A673 (cell line): ENCODE measurements at regions not wholly inside any gene's neighbourhood (a gene's known extent, or its start where the extent isn't known, plus 50 kb on each side); places are given as distances from the start of the nearest gene placed in this dataset.

Experiments used
- BruUV-seq: library from RNA; stranded (reverse); fragments of 400-500 nt; replicated peaks from 2 replicates; lab custom pipeline; 2021; lab: Mats Ljungman, UMichigan
- CTCF ChIA-PET: fragments of 300-600 bp; sonication (Branson Sonifier 250); formaldehyde crosslinking; loops from one replicate; lab custom pipeline; 2022; ENCODE audit warnings: antibody characterized with exemption; lab: Charles Lee
- POLR2A ChIA-PET: fragments of 300-600 bp; sonication (Branson Sonifier 250); formaldehyde crosslinking; loops from one replicate; lab custom pipeline; 2022; ENCODE audit warnings: antibody characterized with exemption; ENCODE audit not compliant: low non-redundant PET; lab: Charles Lee
- DNase-seq: peaks from one replicate; pipeline ENCODE4 v3.0.0-alpha.2; 2015; ENCODE audit warnings: low spot score
- H3K27ac ChIP-seq: fragments of 200-600 bp; sonication (generic); 2 replicates; pipeline ENCODE4 v1.5.1; 2016; ENCODE audit warnings: mixed run types, low read depth, mild to moderate bottlenecking, mixed read lengths, antibody characterized with exemption, low read length; ENCODE audit not compliant: poor library complexity, severe bottlenecking
- H3K27me3 ChIP-seq: fragments of 200-600 bp; sonication (generic); replicated peaks from 2 replicates; pipeline ENCODE4 v1.6.1; 2017; ENCODE audit warnings: mixed run types, low read depth, mild to moderate bottlenecking, mixed read lengths, antibody characterized with exemption, low read length; ENCODE audit not compliant: insufficient read depth, poor library complexity
- H3K36me3 ChIP-seq: fragments of 200-600 bp; sonication (generic); 2 replicates; pipeline ENCODE4 v1.6.1; 2016; ENCODE audit warnings: mixed run types, mild to moderate bottlenecking, mixed read lengths, antibody characterized with exemption, low read length; ENCODE audit not compliant: insufficient read depth, poor library complexity, severe bottlenecking
- H3K4me1 ChIP-seq: fragments of 200-600 bp; sonication (generic); 2 replicates; pipeline ENCODE4 v1.6.1; 2017; ENCODE audit warnings: mixed run types, mild to moderate bottlenecking, mixed read lengths, antibody characterized with exemption, low read length; ENCODE audit not compliant: insufficient read depth, poor library complexity, severe bottlenecking
- H3K4me3 ChIP-seq: fragments of 200-600 bp; sonication (generic); 2 replicates; pipeline ENCODE4 v1.5.1; 2016; ENCODE audit warnings: low read depth, mixed run types, mild to moderate bottlenecking, mixed read lengths, low read length; ENCODE audit not compliant: poor library complexity, severe bottlenecking
- H3K9me3 ChIP-seq: fragments of 200-600 bp; sonication (generic); 2 replicates; pipeline ENCODE4 v1.6.1; 2016; ENCODE audit warnings: mixed run types, low read depth, mild to moderate bottlenecking, mixed read lengths, antibody characterized with exemption, low read length; ENCODE audit not compliant: poor library complexity, severe bottlenecking
- CTCF ChIP-seq: fragments of 300-800, 200-600 bp; sonication (generic); conservative IDR thresholded peaks from 2 replicates; pipeline ENCODE4 v1.5.1; 2017; ENCODE audit warnings: low read depth, mild to moderate bottlenecking, antibody characterized with exemption, low read length, moderate library complexity, mixed read lengths
- EZH2 ChIP-seq: fragments of 200-600 bp; sonication (generic); IDR thresholded peaks from 2 replicates; pipeline ENCODE4 v1.6.1; 2017; ENCODE audit warnings: borderline replicate concordance, low read depth, mild to moderate bottlenecking, mixed read lengths, antibody characterized with exemption, low read length; ENCODE audit not compliant: poor library complexity, severe bottlenecking
- intact Hi-C: fragments of 100-400 bp; cut with micrococcal nuclease; formaldehyde crosslinking; loops from one replicate; pipeline ENCODE4 v1.10.0; 2022; ENCODE audit not compliant: unreplicated experiment

- Histone ChIP-seq H3K9me3 (no peaks in the 10 kb centered on the region), H3K36me3 (no peaks in the 10 kb centered on the region), H3K4me1 (no peaks in the 10 kb centered on the region), H3K4me3 (no peak overlapping the region), H3K27ac (no peak overlapping the region), H3K27me3 (peaks cover 16% of the 10 kb centered on the region)
- no peak for DNase-seq
- TF ChIP-seq CTCF: no peak
- no peak for TF ChIP-seq EZH2
- intact Hi-C loops: no loop called here
- BruUV-seq: no TSS peak
- CTCF ChIA-PET: no interaction called here
- POLR2A ChIA-PET: no interaction called here
Measured at GRCh38 chr6:117204903-117205302, 60.5 kb upstream of the VGLL2 start.

GRCh38 chr6:117205876-117206275 is 59.5 kb upstream of the VGLL2 start:
- no TSS peak for BruUV-seq
- H3K36me3 ChIP-seq: no peaks in the 10 kb centered on the region
- DNase-seq: no peak
- intact Hi-C loops: no loop called here
- no peak overlapping the region for H3K4me3 ChIP-seq
- H3K27me3 ChIP-seq: peaks cover 16% of the 10 kb centered on the region
- ChIA-PET POLR2A (no interaction called here), CTCF (no interaction called here)
- no peak overlapping the region for H3K27ac ChIP-seq
- TF ChIP-seq EZH2: no peak
- TF ChIP-seq CTCF: no peak
- H3K4me1 ChIP-seq: no peaks in the 10 kb centered on the region
- H3K9me3 ChIP-seq: no peaks in the 10 kb centered on the region

GRCh38 chr6:117206522-117206921 is 58.8 kb upstream of the VGLL2 start:
- CTCF ChIA-PET: no interaction called here

More at GRCh38 chr6:117206522-117206921, 58.8 kb upstream of the VGLL2 start:
- no peak for TF ChIP-seq EZH2
- no peak for TF ChIP-seq CTCF
- BruUV-seq: no TSS peak
- Histone ChIP-seq H3K27me3 (peaks cover 16% of the 10 kb centered on the region), H3K9me3 (no peaks in the 10 kb centered on the region), H3K4me3 (no peak overlapping the region), H3K36me3 (no peaks in the 10 kb centered on the region), H3K4me1 (no peaks in the 10 kb centered on the region), H3K27ac (no peak overlapping the region)
- DNase-seq: no peak
- intact Hi-C loops: no loop called here
- POLR2A ChIA-PET: no interaction called here
